Neuronal stem cell (in vitro differentiated cells): ENCODE measurements at regions not wholly inside any gene's neighbourhood (a gene's known extent, or its start where the extent isn't known, plus 50 kb on each side); places are given as distances from the start of the nearest gene placed in this dataset.
"Not testable (repeated sequence)": the region's sequence is repeated elsewhere in the genome, so short reads cannot be mapped to it uniquely, and the experiment has no call there.

Source experiments
- DNase-seq: peaks from one replicate; pipeline ENCODE4 v3.0.0-alpha.2; 2013; ENCODE audit warnings: low spot score
- H2AFZ ChIP-seq: one replicate; pipeline ENCODE4 v1.6.1; 2013; ENCODE audit warnings: mild to moderate bottlenecking, low read length, inconsistent platforms
- H2AK5ac ChIP-seq: 2 replicates; pipeline ENCODE4 v1.6.1; 2013; ENCODE audit warnings: low read depth, mild to moderate bottlenecking, inconsistent platforms, low read length, moderate library complexity, mixed read lengths
- H2BK120ac ChIP-seq: 2 replicates; pipeline ENCODE4 v1.6.1; 2013; ENCODE audit warnings: low read depth, mild to moderate bottlenecking, inconsistent platforms, low read length, moderate library complexity, mixed read lengths
- H2BK12ac ChIP-seq: one replicate; pipeline ENCODE4 v1.6.1; 2013; ENCODE audit warnings: low read length, inconsistent platforms
- H2BK15ac ChIP-seq: 2 replicates; pipeline ENCODE4 v1.6.1; 2013; ENCODE audit warnings: mild to moderate bottlenecking, low read length, inconsistent platforms, mixed read lengths
- H2BK5ac ChIP-seq: one replicate; pipeline ENCODE4 v1.6.1; 2013; ENCODE audit warnings: inconsistent platforms, mild to moderate bottlenecking, low read length, moderate library complexity
- H3K14ac ChIP-seq: one replicate; pipeline ENCODE4 v1.6.1; 2013; ENCODE audit warnings: low read length, inconsistent platforms
- H3K18ac ChIP-seq: 2 replicates; pipeline ENCODE4 v1.6.1; 2013; ENCODE audit warnings: low read length, inconsistent platforms
- H3K23ac ChIP-seq: 2 replicates; pipeline ENCODE4 v1.6.1; 2013; ENCODE audit warnings: low read depth, mild to moderate bottlenecking, mixed read lengths, low read length, inconsistent platforms; ENCODE audit not compliant: poor library complexity
- H3K27ac ChIP-seq: replicated peaks from 3 replicates; pipeline ENCODE4 v1.5.1; 2013; ENCODE audit warnings: low read length, inconsistent platforms
- H3K27me3 ChIP-seq, 3 experiments: 2 replicates each; pipeline ENCODE4 v1.6.1; 2013; ENCODE audit warnings: low read length in 3 of 3, mild to moderate bottlenecking in 2 of 3, inconsistent platforms in 1 of 3, low read depth in 1 of 3, mixed read lengths in 1 of 3, moderate library complexity in 1 of 3; ENCODE audit not compliant: control insufficient read depth in 3 of 3, insufficient read depth in 3 of 3
- H3K36me3 ChIP-seq, 2 donors: replicated peaks in 1 of 2; 2 replicates each; pipeline ENCODE4 v1.6.1; 2013; ENCODE audit warnings: low read length in 2 of 2; ENCODE audit not compliant: control insufficient read depth in 2 of 2, insufficient read depth in 2 of 2
- H3K4ac ChIP-seq: 2 replicates; pipeline ENCODE4 v1.6.1; 2013; ENCODE audit warnings: inconsistent platforms, mild to moderate bottlenecking, low read length, moderate library complexity
- H3K4me1 ChIP-seq, 2 donors: 1 replicate in 1 of 2; 2 replicates in 1 of 2; pipeline ENCODE4 v1.6.1; 2013; ENCODE audit warnings: low read length in 2 of 2, low read depth in 1 of 2; ENCODE audit not compliant: control insufficient read depth in 2 of 2, insufficient read depth in 1 of 2
- H3K4me2 ChIP-seq: one replicate; pipeline ENCODE4 v1.6.1; 2013; ENCODE audit warnings: mild to moderate bottlenecking, low read length, inconsistent platforms; ENCODE audit not compliant: insufficient read depth, poor library complexity, severe bottlenecking
- H3K4me3 ChIP-seq, 2 donors: 2 replicates each; pipeline ENCODE4 v1.5.1; 2013; ENCODE audit warnings: low read length in 2 of 2, mild to moderate bottlenecking in 2 of 2, inconsistent platforms in 1 of 2, moderate library complexity in 1 of 2
- H3K79me1 ChIP-seq: one replicate; pipeline ENCODE4 v1.6.1; 2013; ENCODE audit warnings: low read depth, mild to moderate bottlenecking, inconsistent platforms, low read length, moderate library complexity
- H3K9ac ChIP-seq: one replicate; pipeline ENCODE4 v1.6.1; 2013; ENCODE audit warnings: mild to moderate bottlenecking, low read depth, low read length, inconsistent platforms; ENCODE audit not compliant: poor library complexity
- H3K9me3 ChIP-seq, 2 donors: replicated peaks in 1 of 2; 2 replicates each; pipeline versions ENCODE3 to v1.6.1; 2013; ENCODE audit warnings: low read length in 2 of 2, mild to moderate bottlenecking in 2 of 2, inconsistent platforms in 1 of 2, low read depth in 1 of 2, mixed read lengths in 1 of 2, moderate library complexity in 1 of 2; ENCODE audit not compliant: control insufficient read depth in 2 of 2, insufficient read depth in 1 of 2
- H4K8ac ChIP-seq: one replicate; pipeline ENCODE4 v1.6.1; 2013; ENCODE audit warnings: low read depth, mild to moderate bottlenecking, inconsistent platforms, low read length, moderate library complexity
- H4K91ac ChIP-seq: one replicate; pipeline ENCODE4 v1.6.1; 2013; ENCODE audit warnings: low read length, low read depth, mild to moderate bottlenecking, inconsistent platforms; ENCODE audit not compliant: poor library complexity
- WGBS, 2 donors: extraction: QIAGEN DNeasy Blood & Tissue Kit; methylation state at CpG; one replicate each; pipeline ENCODE4 v1.1.7; 2013; ENCODE audit warnings: missing lambda C conversion rate in 2 of 2, mixed read lengths in 1 of 2; ENCODE audit not compliant: insufficient read length in 2 of 2, insufficient replicate concordance in 1 of 2; ENCODE audit errors: extremely low coverage in 2 of 2; 5-methylcytosine and 5-hydroxymethylcytosine counted together

DNA sequence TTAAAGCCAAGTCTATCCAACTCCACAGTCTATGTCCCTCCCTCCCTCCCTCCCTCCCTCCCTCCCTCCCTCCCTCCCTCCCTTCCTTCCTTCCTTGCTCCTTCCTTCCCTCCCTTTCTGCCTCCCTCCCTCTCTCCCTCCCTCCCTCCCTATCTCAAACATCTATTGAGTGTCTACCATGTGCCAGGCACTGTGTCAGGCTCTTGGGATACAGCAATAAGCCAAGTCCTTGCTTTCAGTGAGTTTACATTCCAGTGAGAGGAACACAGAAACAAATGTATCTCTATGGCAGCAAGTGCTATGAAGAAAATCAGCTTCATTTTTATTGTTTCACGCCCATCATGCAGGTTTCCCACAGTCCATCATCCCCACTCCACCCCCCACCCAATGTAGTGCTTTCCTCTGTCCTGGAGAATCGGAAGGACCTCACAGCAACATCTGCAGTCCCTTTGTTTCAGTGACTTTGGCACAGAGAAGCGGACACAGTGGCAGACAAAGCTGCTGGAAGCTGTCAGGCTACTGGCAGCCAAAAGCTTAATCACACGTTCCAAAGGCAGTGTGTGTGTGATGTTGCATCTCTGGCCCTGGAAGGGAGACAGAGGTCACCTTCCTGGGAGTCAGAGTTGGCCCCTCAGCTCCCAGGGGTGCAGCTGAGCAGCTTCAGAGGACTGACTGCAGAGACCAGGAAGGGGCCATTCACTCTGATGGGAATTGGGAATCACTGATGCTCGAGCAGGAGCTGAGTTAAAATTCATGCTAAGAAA lies 81.0 kb upstream of the PRSS12 start:
- H3K18ac ChIP-seq, H2BK12ac ChIP-seq, DNase-seq, H3K14ac ChIP-seq, H3K27ac ChIP-seq, H3K4me3 ChIP-seq, H3K4me1 ChIP-seq, H3K4me2 ChIP-seq, H3K9ac ChIP-seq, H3K4ac ChIP-seq, H2AFZ ChIP-seq, H2AK5ac ChIP-seq, H4K91ac ChIP-seq, H3K23ac ChIP-seq, H2BK120ac ChIP-seq, H3K27me3 ChIP-seq, H3K9me3 ChIP-seq, H4K8ac ChIP-seq, H3K79me1 ChIP-seq, H3K36me3 ChIP-seq, H2BK15ac ChIP-seq, H2BK5ac ChIP-seq: not testable (repeated sequence)
- WGBS, 2 donors: no CpG with 5 or more reads among the region's 5 CpGs

DNA sequence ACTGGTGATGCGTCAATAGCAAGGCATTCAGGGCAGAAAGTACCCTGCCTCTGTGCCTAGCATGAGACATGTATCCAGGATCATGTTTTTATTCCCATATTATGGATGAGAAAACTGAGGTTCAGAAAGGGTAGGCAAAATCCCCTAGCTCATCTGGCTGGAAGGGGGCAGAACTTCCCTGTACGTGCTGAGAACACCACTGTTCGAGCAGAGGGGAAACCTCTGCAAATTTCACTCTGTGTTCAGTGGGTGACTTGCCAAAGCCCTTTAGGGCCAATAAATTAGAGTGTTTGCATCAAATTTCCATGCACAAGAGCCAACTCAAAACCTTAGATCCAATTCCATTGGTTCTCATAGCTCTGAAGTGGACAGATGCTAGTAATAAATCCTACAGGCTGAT lies 82.6 kb upstream of the PRSS12 start:
- H2BK12ac ChIP-seq, H3K23ac ChIP-seq, H2AK5ac ChIP-seq, H3K18ac ChIP-seq, H3K4ac ChIP-seq, H2BK5ac ChIP-seq, H2BK120ac ChIP-seq, H3K27me3 ChIP-seq, H3K79me1 ChIP-seq, H4K91ac ChIP-seq, DNase-seq, H3K9ac ChIP-seq, H4K8ac ChIP-seq, H3K4me3 ChIP-seq, H2BK15ac ChIP-seq, H3K4me1 ChIP-seq, H3K27ac ChIP-seq, H3K14ac ChIP-seq, H3K4me2 ChIP-seq, H2AFZ ChIP-seq, H3K9me3 ChIP-seq, H3K36me3 ChIP-seq: not testable (repeated sequence)
- no CpG with 5 or more reads among the region's 3 CpGs for WGBS, 2 donors

DNA sequence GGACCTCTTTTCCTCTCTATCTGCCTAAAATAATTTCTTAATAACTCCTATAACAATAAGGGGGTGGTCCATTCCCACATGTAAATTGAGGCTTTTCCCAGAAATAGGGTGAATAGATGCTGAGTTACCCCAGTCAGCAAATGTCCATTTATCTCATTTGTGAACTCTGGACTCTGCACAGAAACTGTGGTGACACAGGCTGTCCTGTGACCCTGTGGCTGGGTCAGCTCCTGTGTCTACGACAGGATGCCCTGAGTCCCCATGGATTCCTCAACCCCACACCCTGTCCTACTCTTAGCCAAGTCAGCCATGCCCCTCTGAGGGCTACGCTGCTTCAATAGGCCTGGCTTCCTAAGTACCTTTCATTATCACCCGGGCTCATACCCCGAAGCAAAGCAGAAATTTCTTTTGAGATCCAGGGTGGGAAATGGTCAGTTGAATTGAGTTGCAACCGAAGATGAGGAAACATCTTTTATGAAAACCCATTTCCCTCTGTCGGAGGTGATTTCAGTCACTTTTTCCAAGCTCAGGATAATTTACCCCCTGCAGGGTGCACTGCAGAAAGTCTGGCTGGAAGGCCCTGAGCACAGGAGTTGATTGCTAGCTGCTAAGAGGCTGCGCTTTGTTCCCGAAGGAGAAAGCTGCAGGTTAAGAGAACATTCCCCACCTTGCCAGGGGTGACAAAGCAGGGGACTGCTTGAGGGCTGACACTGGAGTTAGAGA lies 89.5 kb upstream of the PRSS12 start:
- not testable (repeated sequence) for H2BK5ac ChIP-seq, H3K9ac ChIP-seq, H3K4ac ChIP-seq, H3K4me1 ChIP-seq, H2AK5ac ChIP-seq, H3K14ac ChIP-seq, H2BK15ac ChIP-seq, DNase-seq, H2BK12ac ChIP-seq, H3K27ac ChIP-seq, H4K91ac ChIP-seq, H3K9me3 ChIP-seq, H3K23ac ChIP-seq, H4K8ac ChIP-seq, H3K27me3 ChIP-seq, H3K4me2 ChIP-seq, H3K4me3 ChIP-seq, H3K18ac ChIP-seq, H2BK120ac ChIP-seq, H3K36me3 ChIP-seq, H3K79me1 ChIP-seq
- no CpG with 5 or more reads among the region's 8 CpGs for WGBS, 2 donors
- peak overlapping the region; percentile 47 for H2AFZ ChIP-seq

DNA sequence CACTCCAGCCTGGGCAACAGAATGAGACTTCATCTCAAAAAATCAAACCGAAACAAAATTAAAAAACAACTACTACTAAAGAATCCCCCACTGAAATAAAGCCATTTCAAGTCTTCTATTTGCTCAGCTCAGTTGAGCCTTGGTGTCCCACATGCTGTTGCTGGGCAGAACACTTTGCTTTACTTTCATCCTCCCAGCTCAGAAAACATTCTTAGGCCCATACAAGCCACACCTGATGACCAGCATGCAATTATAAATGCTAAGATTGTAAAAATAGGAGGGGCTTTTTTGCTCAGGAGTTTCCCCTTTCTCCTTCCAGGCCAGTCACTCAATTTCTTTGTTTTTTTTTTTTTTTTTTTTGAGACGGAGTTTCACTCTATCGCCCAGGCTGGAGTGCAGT lies 94.6 kb upstream of the PRSS12 start:
- not testable (repeated sequence) for H3K18ac ChIP-seq, H3K79me1 ChIP-seq, H2BK5ac ChIP-seq, H3K14ac ChIP-seq, H3K27ac ChIP-seq, H3K9ac ChIP-seq, H2BK120ac ChIP-seq, DNase-seq, H3K4me2 ChIP-seq, H3K9me3 ChIP-seq, H3K36me3 ChIP-seq, H4K91ac ChIP-seq, H3K27me3 ChIP-seq, H2BK15ac ChIP-seq, H3K4me3 ChIP-seq, H3K4ac ChIP-seq, H4K8ac ChIP-seq, H3K4me1 ChIP-seq, H2AFZ ChIP-seq, H2AK5ac ChIP-seq, H3K23ac ChIP-seq, H2BK12ac ChIP-seq
- 100% methylated on average over 1 of the region's 3 CpGs; no CpG with 5 or more reads in 1 of the 2 donors for WGBS, 2 donors
